Prostate gland (tissue), 2 donors: ENCODE measurements at regions not wholly inside any gene's neighbourhood (a gene's known extent, or its start where the extent isn't known, plus 50 kb on each side); places are given as distances from the start of the nearest gene placed in this dataset.

Source experiments
- DNase-seq: peaks from one replicate; pipeline ENCODE4 v3.0.0-alpha.2; 2019; ENCODE audit warnings: low spot score
- H3K27ac ChIP-seq, 2 donors: fragments of 200-600 bp; sonication (generic); 2 replicates each; pipeline ENCODE4 v1.5.1; 2017 to 2019
- H3K27me3 ChIP-seq: fragments of 200-600 bp; sonication (generic); replicated peaks from 2 replicates; pipeline ENCODE4 v1.5.1; 2019; ENCODE audit not compliant: insufficient read depth
- H3K36me3 ChIP-seq, 2 donors: fragments of 200-600 bp; sonication (generic); 1 replicate in 1 of 2; 2 replicates in 1 of 2; pipeline versions ENCODE4 v1.5.1 to v1.8.1; 2017 to 2019
- H3K4me1 ChIP-seq: fragments of 200-600 bp; sonication (generic); replicated peaks from 2 replicates; pipeline ENCODE4 v1.5.1; 2019
- H3K4me3 ChIP-seq, 2 donors: fragments of 200-600 bp; sonication (generic); 2 replicates each; pipeline ENCODE4 v1.5.1; 2017 to 2019
- H3K9me3 ChIP-seq: fragments of 200-600 bp; sonication (generic); 2 replicates; pipeline ENCODE4 v1.5.1; 2017
- POLR2A ChIP-seq: fragments of 450-650 bp; IDR thresholded peaks from one replicate; pipeline ENCODE4 v1.6.1; 2016; ENCODE audit warnings: antibody characterized with exemption, mild to moderate bottlenecking
- POLR2AphosphoS5 ChIP-seq: sonication (generic); formaldehyde crosslinking; IDR thresholded peaks from one replicate; pipeline ENCODE4 v1.6.1; 2017; ENCODE audit warnings: antibody characterized with exemption
- WGBS: methylation state at CpG from one replicate; pipeline ENCODE4 v1.1.5; 2018; 5-methylcytosine and 5-hydroxymethylcytosine counted together
- intact Hi-C: fragments of 100-400 bp; cut with DNase I; formaldehyde crosslinking; loops from one replicate; pipeline ENCODE4 v1.14.2; 2022
- TF ChIP-seq, protein P1 (sequence below), 4 experiments: fragments of 200-600 bp in 2 of 4; fragments of 450-650 bp in 2 of 4; sonication (generic) in 2 of 4; IDR thresholded peaks; 1 replicate in 3 of 4; 2 replicates in 1 of 4; pipeline ENCODE4 v1.5.1; 2016 to 2019; ENCODE audit warnings: antibody characterized with exemption in 4 of 4, mild to moderate bottlenecking in 2 of 4, moderate library complexity in 2 of 4

DNA sequence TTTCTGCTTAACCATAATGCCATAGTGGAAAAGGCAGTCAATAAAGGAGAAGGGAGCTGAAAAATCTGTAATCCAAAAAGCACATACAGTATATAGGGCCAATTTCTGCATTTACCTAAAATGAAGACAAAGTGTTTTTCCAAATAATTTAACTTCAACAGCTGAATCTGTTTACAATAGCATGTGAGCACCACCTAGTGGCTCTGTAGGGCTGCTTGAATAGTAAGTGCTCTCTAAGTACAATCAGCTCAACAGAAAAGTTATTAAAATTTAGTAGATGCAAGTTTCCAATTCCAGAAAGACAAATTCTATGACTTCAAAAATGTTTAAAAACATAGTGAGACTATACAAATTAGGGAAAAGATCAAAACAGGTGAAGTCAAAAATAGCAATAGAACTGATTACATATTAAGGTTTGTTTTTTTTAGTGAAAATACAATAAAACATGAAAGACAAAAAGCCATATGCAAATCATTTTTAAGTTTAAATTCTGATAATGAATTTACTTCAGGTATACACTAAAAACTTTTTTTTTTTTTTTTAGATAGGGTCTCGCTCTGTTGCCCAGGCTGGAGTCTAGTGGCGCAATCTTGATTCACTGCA is 220.0 kb downstream of the SETD4 start:
- DNase-seq: peak; percentile 73
- Histone ChIP-seq H3K4me3 (no peak overlapping the region), H3K9me3 (no peaks in the 10 kb centered on the region), H3K36me3 (no peaks in the 10 kb centered on the region), H3K4me1 (no peaks in the 10 kb centered on the region), H3K27me3 (no peaks in the 10 kb centered on the region), H3K27ac (no peak overlapping the region)
- no peak for TF ChIP-seq POLR2AphosphoS5
- TF ChIP-seq, protein P1, sequence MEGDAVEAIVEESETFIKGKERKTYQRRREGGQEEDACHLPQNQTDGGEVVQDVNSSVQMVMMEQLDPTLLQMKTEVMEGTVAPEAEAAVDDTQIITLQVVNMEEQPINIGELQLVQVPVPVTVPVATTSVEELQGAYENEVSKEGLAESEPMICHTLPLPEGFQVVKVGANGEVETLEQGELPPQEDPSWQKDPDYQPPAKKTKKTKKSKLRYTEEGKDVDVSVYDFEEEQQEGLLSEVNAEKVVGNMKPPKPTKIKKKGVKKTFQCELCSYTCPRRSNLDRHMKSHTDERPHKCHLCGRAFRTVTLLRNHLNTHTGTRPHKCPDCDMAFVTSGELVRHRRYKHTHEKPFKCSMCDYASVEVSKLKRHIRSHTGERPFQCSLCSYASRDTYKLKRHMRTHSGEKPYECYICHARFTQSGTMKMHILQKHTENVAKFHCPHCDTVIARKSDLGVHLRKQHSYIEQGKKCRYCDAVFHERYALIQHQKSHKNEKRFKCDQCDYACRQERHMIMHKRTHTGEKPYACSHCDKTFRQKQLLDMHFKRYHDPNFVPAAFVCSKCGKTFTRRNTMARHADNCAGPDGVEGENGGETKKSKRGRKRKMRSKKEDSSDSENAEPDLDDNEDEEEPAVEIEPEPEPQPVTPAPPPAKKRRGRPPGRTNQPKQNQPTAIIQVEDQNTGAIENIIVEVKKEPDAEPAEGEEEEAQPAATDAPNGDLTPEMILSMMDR (IDR thresholded peaks at IDR 0.05): peak in 3 of 4 experiments; percentile 54 to 87 (median 82)
- no peak for TF ChIP-seq POLR2A
- intact Hi-C loops: loop anchor here (5.0 kb wide), 1 partner anchor 1098 kb away; no protein-coding TSS in a partner anchor
- 100% methylated on average over 2 of the region's 2 CpGs for WGBS

DNA sequence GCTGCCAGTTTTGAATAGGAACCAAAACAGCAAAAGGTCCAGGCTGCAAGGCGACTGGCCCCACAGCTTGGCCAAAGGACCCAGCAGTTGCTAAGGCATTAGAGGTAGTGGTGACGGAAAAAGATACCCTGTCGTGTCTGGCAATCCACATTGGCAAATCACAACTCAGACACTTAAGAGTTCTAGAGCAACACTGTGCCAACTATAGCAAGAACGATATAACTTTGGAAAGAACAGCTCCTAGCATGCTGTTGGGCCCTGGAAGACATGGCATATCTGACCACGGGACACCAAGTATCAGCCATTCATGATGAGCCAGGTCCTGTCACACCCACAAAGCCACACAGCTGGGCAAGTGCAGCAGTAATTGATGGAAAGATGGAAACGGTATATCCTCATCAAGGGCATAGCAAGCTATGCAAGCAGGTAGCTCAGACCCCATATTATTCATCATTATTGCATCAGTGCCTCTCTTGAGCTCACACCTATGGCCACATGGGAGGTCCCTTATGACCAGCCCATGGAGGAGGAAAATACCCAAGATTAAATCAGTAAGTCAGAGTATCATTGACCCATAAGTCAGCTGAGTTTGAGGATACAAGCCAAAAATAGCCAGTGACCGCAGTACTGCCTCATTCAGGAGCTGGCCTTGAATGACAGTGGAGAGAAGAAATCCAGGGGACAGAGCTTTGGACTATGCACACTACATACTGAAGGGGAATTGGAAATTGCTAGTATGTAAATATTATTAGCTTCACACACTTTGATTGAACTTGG is 221.2 kb downstream of the SETD4 start:
- 62% methylated on average over 7 of the region's 7 CpGs for WGBS
- DNase-seq: no peak
- TF ChIP-seq, protein P1 (IDR thresholded peaks at IDR 0.05): no peak
- no peak for TF ChIP-seq POLR2AphosphoS5
- TF ChIP-seq POLR2A: no peak

DNA sequence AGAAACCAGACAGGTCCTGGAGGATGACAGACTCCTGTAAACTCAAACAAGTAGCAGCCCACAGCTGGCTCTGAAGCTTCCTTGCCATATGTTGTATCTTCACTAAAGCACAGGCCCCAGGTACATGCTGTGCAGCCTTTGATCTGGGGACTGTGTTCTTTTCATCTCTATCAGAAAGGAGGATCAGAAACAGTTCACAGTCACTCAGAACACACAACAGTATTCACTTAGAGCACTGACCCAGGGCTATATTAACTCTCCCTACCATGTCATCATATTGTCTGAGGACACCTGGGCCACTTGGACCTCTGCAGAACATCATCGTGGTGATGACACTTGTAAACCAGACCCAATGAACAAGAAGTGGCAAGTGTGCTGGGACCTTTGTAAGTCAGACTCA is 222.0 kb downstream of the SETD4 start:
- WGBS: 18% methylated on average over 1 of the region's 1 CpG
- H3K9me3 ChIP-seq: no peaks in the 10 kb centered on the region
- TF ChIP-seq, protein P1 (IDR thresholded peaks at IDR 0.05): no peak
- TF ChIP-seq POLR2AphosphoS5: peak; percentile 15
- intact Hi-C loops: no loop called here
- no peaks in the 10 kb centered on the region for H3K36me3 ChIP-seq
- H3K27ac ChIP-seq: no peak overlapping the region
- no peaks in the 10 kb centered on the region for H3K27me3 ChIP-seq
- no peaks in the 10 kb centered on the region for H3K4me1 ChIP-seq
- no peak for DNase-seq
- H3K4me3 ChIP-seq: no peak overlapping the region

More for the DNA sequence above, 221.2 kb downstream of the SETD4 start:
- intact Hi-C loops: no loop called here
- Histone ChIP-seq H3K36me3 (no peaks in the 10 kb centered on the region), H3K27me3 (no peaks in the 10 kb centered on the region), H3K4me1 (no peaks in the 10 kb centered on the region), H3K4me3 (no peak overlapping the region), H3K9me3 (no peaks in the 10 kb centered on the region), H3K27ac (no peak overlapping the region)

DNA sequence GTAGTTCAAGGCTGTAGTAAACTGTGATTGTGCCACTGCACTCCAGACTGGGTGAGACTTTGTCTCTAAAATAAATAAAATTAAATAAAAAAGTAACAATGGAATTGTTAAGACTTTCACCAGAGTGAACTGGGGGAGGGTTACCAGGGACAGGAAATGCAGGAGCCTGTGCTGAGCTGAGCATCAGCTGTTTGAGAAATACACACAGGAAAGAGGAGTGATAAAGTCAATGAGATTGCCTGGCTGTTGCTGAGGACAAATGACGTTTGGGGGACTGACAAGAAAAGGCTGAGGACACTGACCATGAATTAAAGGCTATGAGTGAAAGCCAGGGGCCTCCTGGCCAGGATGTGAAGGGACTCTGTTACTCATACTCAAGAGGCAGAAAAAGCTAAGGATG is 226.3 kb downstream of the SETD4 start:
- Histone ChIP-seq H3K36me3 (no peaks in the 10 kb centered on the region), H3K4me1 (no peaks in the 10 kb centered on the region), H3K9me3 (no peaks in the 10 kb centered on the region), H3K27me3 (no peaks in the 10 kb centered on the region), H3K27ac (no peak overlapping the region), H3K4me3 (no peak overlapping the region)
- intact Hi-C loops: no loop called here
- DNase-seq: no peak
- WGBS: 37% methylated on average over 1 of the region's 1 CpG
- TF ChIP-seq, protein P1 (IDR thresholded peaks at IDR 0.05): no peak
- TF ChIP-seq POLR2AphosphoS5 (no peak), POLR2A (no peak)

DNA sequence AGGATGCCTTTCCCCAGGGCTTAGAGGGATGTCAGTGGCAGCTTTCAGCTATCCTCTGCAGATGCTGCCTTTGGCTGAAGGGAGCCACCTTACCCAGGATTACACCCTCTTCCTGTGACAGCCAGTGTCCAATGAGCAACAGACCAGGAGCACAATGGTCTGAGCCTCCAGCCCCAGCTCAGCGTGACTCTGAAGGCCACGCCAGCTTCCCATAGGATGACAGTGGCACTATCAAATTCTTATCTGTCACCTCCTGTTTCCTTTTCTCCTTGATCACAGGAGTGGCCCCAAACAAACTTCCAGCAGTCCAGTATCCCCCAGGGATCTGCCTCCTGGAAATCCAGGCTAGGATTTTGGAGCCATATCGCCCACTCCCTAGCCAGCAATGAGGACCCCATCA is 226.9 kb downstream of the SETD4 start:
- Histone ChIP-seq H3K27me3 (no peaks in the 10 kb centered on the region), H3K9me3 (no peaks in the 10 kb centered on the region), H3K4me3 (no peak overlapping the region), H3K27ac (no peak overlapping the region), H3K36me3 (no peaks in the 10 kb centered on the region), H3K4me1 (no peaks in the 10 kb centered on the region)
- no peak for DNase-seq
- 95% methylated on average over 3 of the region's 3 CpGs for WGBS
- intact Hi-C loops: no loop called here
- TF ChIP-seq, protein P1 (IDR thresholded peaks at IDR 0.05): no peak
- TF ChIP-seq POLR2A: no peak
